Activated CD8-positive, alpha-beta T cell treated with anti-CD3 and anti-CD28 coated beads for 36 hours (primary cell): ENCODE measurements at regions not wholly inside any gene's neighbourhood (a gene's known extent, or its start where the extent isn't known, plus 50 kb on each side); places are given as distances from the start of the nearest gene placed in this dataset.
"Not testable (repeated sequence)": the region's sequence is repeated elsewhere in the genome, so short reads cannot be mapped to it uniquely, and the experiment has no call there.

Experiments
- ATAC-seq: fragments of 200-7000 bp; cut with Tn5 transposase; one replicate; pipeline ENCODE4 v1.10.0; 2021; ENCODE audit warnings: mild to moderate bottlenecking, moderate library complexity
- CTCF ChIA-PET: fragments of 350-600 bp; sonication (Branson Sonifier 250); formaldehyde crosslinking; loops from one replicate; lab custom pipeline; 2021; ENCODE audit warnings: antibody characterized with exemption; lab: Charles Lee
- POLR2A ChIA-PET: fragments of 350-600 bp; sonication (Branson Sonifier 250); formaldehyde crosslinking; loops from one replicate; lab custom pipeline; 2021; ENCODE audit warnings: antibody characterized with exemption; lab: Charles Lee
- DNase-seq: peaks from one replicate; pipeline ENCODE4 v3.0.0-alpha.2; 2020
- H3K27ac Mint-ChIP-seq: one replicate; pipeline ENCODE4 v1.8.0; 2021; ENCODE audit warnings: mild to moderate bottlenecking, mixed read lengths
- H3K27me3 Mint-ChIP-seq: one replicate; pipeline ENCODE4 v1.8.0; 2021; ENCODE audit warnings: mixed read lengths
- H3K36me3 Mint-ChIP-seq: one replicate; pipeline ENCODE4 v1.8.0; 2021; ENCODE audit warnings: low read depth, mixed read lengths
- H3K4me1 Mint-ChIP-seq: one replicate; pipeline ENCODE4 v1.8.0; 2021; ENCODE audit warnings: low read depth, mixed read lengths
- H3K4me3 Mint-ChIP-seq: one replicate; pipeline ENCODE4 v1.8.0; 2021; ENCODE audit warnings: mild to moderate bottlenecking, moderate library complexity, mixed read lengths
- H3K9me3 Mint-ChIP-seq: one replicate; pipeline ENCODE4 v1.8.0; 2021; ENCODE audit warnings: mixed read lengths
- CTCF ChIP-seq: fragments of 200-600 bp; IDR thresholded peaks from one replicate; pipeline ENCODE4 v1.8.0; 2022; ENCODE audit warnings: antibody characterized with exemption, mild to moderate bottlenecking
- intact Hi-C: fragments of 100-400 bp; cut with micrococcal nuclease; formaldehyde crosslinking; loops from one replicate; pipeline ENCODE4 v1.10.0; 2022

- no peak for DNase-seq
- intact Hi-C loops, result no loop called here
- no peaks in the 10 kb centered on the region for H3K27me3 Mint-ChIP-seq
- no peak for ATAC-seq
- no peak overlapping the region for H3K27ac Mint-ChIP-seq
- no peaks in the 10 kb centered on the region for H3K36me3 Mint-ChIP-seq
- ChIA-PET POLR2A (no interaction called here), CTCF (no interaction called here)
- H3K4me3 Mint-ChIP-seq, result no peak overlapping the region
- H3K9me3 Mint-ChIP-seq, result no peaks in the 10 kb centered on the region
- no peak for TF ChIP-seq CTCF
- no peaks in the 10 kb centered on the region for H3K4me1 Mint-ChIP-seq
Observed at GRCh38 chr11:103807806-103808205, 228.6 kb upstream of the DDI1 start.

GRCh38 chr11:103808252-103808651 is 228.2 kb upstream of the DDI1 start:
- Mint-ChIP-seq H3K4me1 (no peaks in the 10 kb centered on the region), H3K36me3 (no peaks in the 10 kb centered on the region), H3K4me3 (no peak overlapping the region), H3K27ac (no peak overlapping the region), H3K27me3 (no peaks in the 10 kb centered on the region), H3K9me3 (no peaks in the 10 kb centered on the region)
- no peak for TF ChIP-seq CTCF
- POLR2A ChIA-PET, result no interaction called here
- CTCF ChIA-PET, result no interaction called here
- intact Hi-C loops, result no loop called here
- DNase-seq (no peak), ATAC-seq (no peak)

GRCh38 chr11:103811870-103812455 is 224.5 kb upstream of the DDI1 start:
- TF ChIP-seq CTCF, result no peak
- H3K4me1 Mint-ChIP-seq, result no peaks in the 10 kb centered on the region
- no peak overlapping the region for H3K4me3 Mint-ChIP-seq
- DNase-seq (no peak), ATAC-seq (no peak)
- intact Hi-C loops, result no loop called here
- no peaks in the 10 kb centered on the region for H3K27me3 Mint-ChIP-seq
- no peaks in the 10 kb centered on the region for H3K9me3 Mint-ChIP-seq
- CTCF ChIA-PET, result no interaction called here
- POLR2A ChIA-PET, result no interaction called here
- H3K36me3 Mint-ChIP-seq, result no peaks in the 10 kb centered on the region
- H3K27ac Mint-ChIP-seq, result no peak overlapping the region

- no peaks in the 10 kb centered on the region for H3K9me3 Mint-ChIP-seq
- CTCF ChIA-PET, result no interaction called here
- intact Hi-C loops, result no loop called here
- ATAC-seq (no peak), DNase-seq (no peak)
- no peaks in the 10 kb centered on the region for H3K36me3 Mint-ChIP-seq
- POLR2A ChIA-PET, result no interaction called here
- no peak overlapping the region for H3K27ac Mint-ChIP-seq
- H3K4me1 Mint-ChIP-seq, result no peaks in the 10 kb centered on the region
- no peak overlapping the region for H3K4me3 Mint-ChIP-seq
- no peak for TF ChIP-seq CTCF
- no peaks in the 10 kb centered on the region for H3K27me3 Mint-ChIP-seq
Observed at GRCh38 chr11:103812680-103813079, 223.8 kb upstream of the DDI1 start.

- POLR2A ChIA-PET, H3K36me3 Mint-ChIP-seq, H3K27me3 Mint-ChIP-seq, H3K4me3 Mint-ChIP-seq, DNase-seq, H3K9me3 Mint-ChIP-seq, intact Hi-C loops, ATAC-seq, H3K4me1 Mint-ChIP-seq, CTCF ChIA-PET, H3K27ac Mint-ChIP-seq: not testable (repeated sequence)
Observed at GRCh38 chr11:103820345-103820744, 216.1 kb upstream of the DDI1 start.

GRCh38 chr11:103824116-103824515 is 212.3 kb upstream of the DDI1 start:
- no peak overlapping the region for H3K4me3 Mint-ChIP-seq
- ChIA-PET POLR2A (no interaction called here), CTCF (no interaction called here)
- H3K27ac Mint-ChIP-seq, result no peak overlapping the region
- no peak for DNase-seq
- peaks cover 1% of the 10 kb centered on the region for H3K27me3 Mint-ChIP-seq
- no peaks in the 10 kb centered on the region for H3K36me3 Mint-ChIP-seq
- H3K4me1 Mint-ChIP-seq, result no peaks in the 10 kb centered on the region
- H3K9me3 Mint-ChIP-seq, result peaks cover 4% of the 10 kb centered on the region
- TF ChIP-seq CTCF, result no peak
- no peak for ATAC-seq
- intact Hi-C loops, result no loop called here
